Adrenal gland (tissue), 9 donors: ENCODE measurements at regions not wholly inside any gene's neighbourhood (a gene's known extent, or its start where the extent isn't known, plus 50 kb on each side); places are given as distances from the start of the nearest gene placed in this dataset.

ENCODE experiments used
- DNase-seq, 7 donors: peaks; one replicate each; pipeline ENCODE4 v3.0.0-alpha.2; 2019 to 2020
- H3K27ac ChIP-seq, 5 donors: fragments of 200-600 bp; sonication (generic) in 4 of 5; 1 replicate in 3 of 5; 2 replicates in 2 of 5; pipeline versions ENCODE4 v1.5.1 to v1.8.0; 2016 to 2020; ENCODE audit warnings: mild to moderate bottlenecking in 1 of 5
- H3K27me3 ChIP-seq: fragments of 200-600 bp; 2 replicates; pipeline ENCODE4 v1.8.0; 2021
- H3K36me3 ChIP-seq, 2 donors: fragments of 200-600 bp; replicated peaks in 1 of 2; 1 replicate in 1 of 2; 2 replicates in 1 of 2; pipeline versions ENCODE4 v1.5.1 to v1.8.0; 2018 to 2022
- H3K4me1 ChIP-seq, 2 donors: fragments of 200-600 bp; replicated peaks in 1 of 2; 1 replicate in 1 of 2; 2 replicates in 1 of 2; pipeline versions ENCODE4 v1.5.1 to v1.8.0; 2018 to 2021
- H3K4me3 ChIP-seq, 4 donors: fragments of 200-600 bp; sonication (generic) in 3 of 4; one replicate each; pipeline ENCODE4 v1.5.1; 2016 to 2018
- H3K9me3 ChIP-seq, 3 donors: fragments of 200-600 bp; sonication (generic) in 1 of 3; replicated peaks in 1 of 3; 1 replicate in 2 of 3; 2 replicates in 1 of 3; pipeline versions ENCODE4 v1.5.1 to v1.8.0; 2016 to 2021
- CTCF ChIP-seq, 6 experiments: fragments of 450-650 bp in 4 of 6; fragments of 200-600 bp in 2 of 6; sonication (generic) in 1 of 6; IDR thresholded peaks; 1 replicate in 5 of 6; 2 replicates in 1 of 6; pipeline versions ENCODE4 v1.5.1 to v1.8.0; 2016 to 2021; ENCODE audit warnings: antibody characterized with exemption in 6 of 6, mild to moderate bottlenecking in 2 of 6, moderate library complexity in 1 of 6
- POLR2A ChIP-seq, 2 donors: fragments of 450-650 bp; IDR thresholded peaks; one replicate each; pipeline ENCODE4 v1.6.1; 2017; ENCODE audit warnings: antibody characterized with exemption in 2 of 2, mild to moderate bottlenecking in 2 of 2, moderate library complexity in 1 of 2
- WGBS, 4 donors: extraction: QIAGEN DNeasy Blood & Tissue Kit in 2 of 4; methylation state at CpG; one replicate each; pipeline versions ENCODE4 v1.1.5 to v1.1.7; 2013 to 2017; 5-methylcytosine and 5-hydroxymethylcytosine counted together
- intact Hi-C, 2 donors: fragments of 100-400 bp; cut with DNase I; formaldehyde crosslinking; loops; one replicate each; pipeline versions ENCODE4 v1.14.1 to v1.15.0; 2022 to 2023
- donor health status: healthy with polysubstance abuse.
- donor health status: Bipolar disorder and iron deficiency.
- donor health status: DM: yes; HTN: yes; CAD: no.
- donor health status: DM: no; HTN: no; CAD: no.
- donor health status: DM: no; HTN: no; CAD: no.

DNA sequence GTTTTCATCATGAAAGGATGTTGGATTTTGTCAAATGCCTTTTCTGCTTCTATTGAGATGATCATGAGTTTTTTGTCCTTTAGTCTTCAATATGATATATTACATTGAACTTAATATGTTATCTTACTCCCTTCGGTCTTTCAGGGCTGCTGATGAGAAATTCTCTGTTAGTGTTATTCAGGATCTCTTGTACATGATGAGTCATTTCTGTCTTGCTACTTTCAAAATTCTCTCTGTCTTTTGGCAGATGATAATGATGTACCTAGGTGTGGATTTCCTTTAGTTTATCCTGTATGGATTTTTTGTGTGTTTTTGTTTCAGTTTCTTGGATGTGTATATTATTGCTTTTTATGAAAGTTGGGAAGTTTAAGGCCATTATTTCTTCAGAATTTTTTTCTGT, 320.9 kb upstream of the NPSR1 start:
- peaks cover 0 to 6% (median 0%) of the 10 kb centered on the region in 3 donors for H3K9me3 ChIP-seq
- TF ChIP-seq POLR2A (IDR thresholded peaks at IDR 0.05) (no peak), CTCF (IDR thresholded peaks at IDR 0.05) (no peak)
- no peak overlapping the region for H3K27ac ChIP-seq
- H3K4me3 ChIP-seq = no peak overlapping the region
- H3K27me3 ChIP-seq = no peaks in the 10 kb centered on the region
- H3K4me1 ChIP-seq = no peaks in the 10 kb centered on the region
- DNase-seq = no peak
- H3K36me3 ChIP-seq = no peaks in the 10 kb centered on the region
- WGBS, 4 donors = 55 to 82% (median 75%) methylated on average over 1 of the region's 1 CpG
- intact Hi-C loops = no loop called here

DNA sequence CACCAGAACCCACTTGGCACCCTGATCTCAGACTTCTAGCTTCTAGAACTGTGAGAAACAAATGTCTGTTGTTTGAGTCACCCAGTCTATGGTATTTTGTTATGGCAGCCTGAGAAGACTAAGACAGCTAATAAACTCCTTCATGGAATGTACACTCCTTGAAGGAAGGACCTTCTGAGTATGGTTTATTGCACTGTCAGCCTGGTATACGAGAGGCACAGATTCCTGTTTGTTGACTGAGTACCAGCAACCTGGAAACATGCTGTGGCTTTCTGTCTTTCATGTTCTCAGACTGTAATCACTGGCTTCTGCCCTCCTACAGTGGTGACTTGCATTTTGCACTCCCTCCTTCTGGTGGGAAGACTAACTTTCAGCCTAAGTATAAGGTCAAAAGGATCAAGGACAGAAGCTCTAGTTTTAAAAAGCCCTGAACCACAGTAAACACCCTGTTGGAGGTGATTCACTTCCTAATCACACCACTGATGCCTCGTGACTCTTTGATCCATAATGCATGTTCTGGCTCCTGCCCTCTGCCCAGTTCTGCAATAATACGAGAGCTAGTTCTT, 319.0 kb upstream of the NPSR1 start:
- DNase-seq = no peak
- Histone ChIP-seq H3K4me1 (no peaks in the 10 kb centered on the region), H3K27ac (no peak overlapping the region), H3K27me3 (no peaks in the 10 kb centered on the region), H3K4me3 (no peak overlapping the region), H3K36me3 (no peaks in the 10 kb centered on the region), H3K9me3 (peaks cover 0 to 6% (median 0%) of the 10 kb centered on the region in 3 donors)
- 38 to 74% (median 49%) methylated on average over 3 of the region's 3 CpGs for WGBS, 4 donors
- TF ChIP-seq CTCF (IDR thresholded peaks at IDR 0.05) (no peak), POLR2A (IDR thresholded peaks at IDR 0.05) (no peak)
- intact Hi-C loops = no loop called here

GRCh38 chr7:34341326-34341725, 316.7 kb upstream of the NPSR1 start:
- Histone ChIP-seq H3K4me1 (no peaks in the 10 kb centered on the region), H3K27me3 (no peaks in the 10 kb centered on the region), H3K27ac (no peak overlapping the region), H3K9me3 (peaks cover 0 to 6% (median 0%) of the 10 kb centered on the region in 3 donors), H3K4me3 (no peak overlapping the region), H3K36me3 (no peaks in the 10 kb centered on the region)
- 27 to 38% (median 36%) methylated on average over 2 of the region's 2 CpGs for WGBS, 4 donors
- DNase-seq = no peak
- intact Hi-C loops = no loop called here
- TF ChIP-seq POLR2A (IDR thresholded peaks at IDR 0.05) (no peak), CTCF (IDR thresholded peaks at IDR 0.05) (no peak)

GRCh38 chr7:34342387-34342786, 315.6 kb upstream of the NPSR1 start:
- DNase-seq = no peak
- TF ChIP-seq CTCF (IDR thresholded peaks at IDR 0.05) (no peak), POLR2A (IDR thresholded peaks at IDR 0.05) (no peak)
- WGBS, 4 donors = 53 to 94% (median 89%) methylated on average over 1 of the region's 1 CpG
- Histone ChIP-seq H3K4me3 (no peak overlapping the region), H3K27me3 (no peaks in the 10 kb centered on the region), H3K36me3 (no peaks in the 10 kb centered on the region), H3K27ac (no peak overlapping the region), H3K9me3 (peaks cover 0 to 3% (median 0%) of the 10 kb centered on the region in 3 donors), H3K4me1 (no peaks in the 10 kb centered on the region)
- intact Hi-C loops = no loop called here
